ENCODE measurements at regions not wholly inside any gene's neighbourhood (a gene's known extent, or its start where the extent isn't known, plus 50 kb on each side); places are given as distances from the start of the nearest gene placed in this dataset.

GRCh38 chr18:73156117-73156516, 288.3 kb upstream of the NETO1 start:
- H3K4me1 ChIP-seq (ENCODE audit: control insufficient read depth, low read depth, low read length) = no peaks in the 10 kb centered on the region
- H3K27ac ChIP-seq (ENCODE audit: low read length) = no peak overlapping the region
- H3K9ac ChIP-seq (ENCODE audit: low read length) = no peak overlapping the region
- H3K36me3 ChIP-seq (ENCODE audit: control insufficient read depth, low read depth, low read length) = no peaks in the 10 kb centered on the region
- H3K4me3 ChIP-seq (ENCODE audit: low read length) = no peak overlapping the region
- no peaks in the 10 kb centered on the region for H3K27me3 ChIP-seq (ENCODE audit: control insufficient read depth, insufficient read depth, low read length)
- no peaks in the 10 kb centered on the region for H3K9me3 ChIP-seq (ENCODE audit: control insufficient read depth, low read depth, low read length)

DNA sequence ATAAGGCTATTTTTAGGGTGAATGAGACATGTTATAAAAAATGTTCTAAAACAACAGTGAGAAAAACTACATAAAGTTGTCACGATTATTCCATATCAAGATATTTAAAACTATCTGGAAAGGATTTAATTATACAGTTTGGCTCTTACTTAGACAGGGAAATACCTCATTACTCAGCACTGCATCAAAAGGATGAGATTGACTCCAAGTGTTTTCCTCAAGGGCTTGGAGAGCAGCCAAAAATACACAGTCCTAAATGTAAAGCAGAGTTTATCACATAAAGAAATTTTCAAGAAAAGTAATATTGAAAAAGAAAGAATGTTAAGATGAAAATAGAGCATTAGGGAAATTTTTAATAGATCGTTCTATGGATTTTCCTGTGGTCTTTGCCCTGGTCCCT, 285.5 kb upstream of the NETO1 start:
- no peak overlapping the region for H3K27ac ChIP-seq (ENCODE audit: low read length)
- H3K36me3 ChIP-seq (ENCODE audit: control insufficient read depth, low read depth, low read length) = no peaks in the 10 kb centered on the region
- no peak overlapping the region for H3K4me3 ChIP-seq (ENCODE audit: low read length)
- no peaks in the 10 kb centered on the region for H3K9me3 ChIP-seq (ENCODE audit: control insufficient read depth, low read depth, low read length)
- no peak overlapping the region for H3K9ac ChIP-seq (ENCODE audit: low read length)
- H3K4me1 ChIP-seq (ENCODE audit: control insufficient read depth, low read depth, low read length) = no peaks in the 10 kb centered on the region
- no peaks in the 10 kb centered on the region for H3K27me3 ChIP-seq (ENCODE audit: control insufficient read depth, insufficient read depth, low read length)

DNA sequence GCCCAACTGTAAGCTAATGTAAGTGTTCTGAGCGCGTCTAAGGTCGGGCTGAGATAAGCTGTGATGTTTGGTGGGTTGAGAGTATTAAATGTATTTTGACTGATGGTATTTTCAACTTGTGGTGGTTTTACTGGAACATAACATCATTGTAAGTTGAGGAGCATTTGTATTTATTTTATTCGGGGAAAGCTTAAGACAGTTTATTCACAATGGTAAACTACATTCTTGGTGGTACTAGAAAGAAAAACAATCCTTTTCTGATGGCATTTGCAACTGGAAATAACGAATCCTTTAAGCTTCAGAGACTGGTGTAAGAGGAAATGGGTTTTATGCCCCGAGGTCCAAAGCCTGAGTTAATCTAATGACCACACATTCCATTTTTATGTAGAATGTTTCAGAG, 283.3 kb upstream of the NETO1 start:
- Histone ChIP-seq H3K9me3 (ENCODE audit: control insufficient read depth, low read depth, low read length) (no peaks in the 10 kb centered on the region), H3K4me1 (ENCODE audit: control insufficient read depth, low read depth, low read length) (no peaks in the 10 kb centered on the region), H3K27ac (ENCODE audit: low read length) (no peak overlapping the region), H3K4me3 (ENCODE audit: low read length) (no peak overlapping the region), H3K9ac (ENCODE audit: low read length) (no peak overlapping the region), H3K27me3 (ENCODE audit: control insufficient read depth, insufficient read depth, low read length) (no peaks in the 10 kb centered on the region), H3K36me3 (ENCODE audit: control insufficient read depth, low read depth, low read length) (no peaks in the 10 kb centered on the region)

DNA sequence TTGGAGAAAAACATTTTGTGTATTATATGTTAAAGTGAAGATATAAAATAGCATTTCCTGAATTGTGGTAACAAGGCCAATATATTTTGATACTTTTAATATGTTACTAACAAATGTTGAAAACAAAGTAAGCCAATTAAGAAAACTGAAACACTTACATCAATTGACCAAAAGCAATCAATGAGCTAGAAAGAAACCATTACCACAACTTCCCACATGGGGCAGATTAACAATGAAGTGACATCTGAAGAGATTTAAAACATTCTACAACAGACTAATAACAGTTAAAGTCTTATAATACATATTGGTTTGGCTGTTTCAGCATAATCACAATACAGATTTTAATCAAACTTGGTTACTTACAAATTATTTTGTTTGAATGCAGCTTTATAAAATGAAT, 282.4 kb upstream of the NETO1 start:
- Histone ChIP-seq H3K27me3 (ENCODE audit: control insufficient read depth, insufficient read depth, low read length) (no peaks in the 10 kb centered on the region), H3K4me1 (ENCODE audit: control insufficient read depth, low read depth, low read length) (no peaks in the 10 kb centered on the region), H3K9me3 (ENCODE audit: control insufficient read depth, low read depth, low read length) (no peaks in the 10 kb centered on the region), H3K4me3 (ENCODE audit: low read length) (no peak overlapping the region), H3K36me3 (ENCODE audit: control insufficient read depth, low read depth, low read length) (no peaks in the 10 kb centered on the region), H3K9ac (ENCODE audit: low read length) (no peak overlapping the region), H3K27ac (ENCODE audit: low read length) (no peak overlapping the region)

DNA sequence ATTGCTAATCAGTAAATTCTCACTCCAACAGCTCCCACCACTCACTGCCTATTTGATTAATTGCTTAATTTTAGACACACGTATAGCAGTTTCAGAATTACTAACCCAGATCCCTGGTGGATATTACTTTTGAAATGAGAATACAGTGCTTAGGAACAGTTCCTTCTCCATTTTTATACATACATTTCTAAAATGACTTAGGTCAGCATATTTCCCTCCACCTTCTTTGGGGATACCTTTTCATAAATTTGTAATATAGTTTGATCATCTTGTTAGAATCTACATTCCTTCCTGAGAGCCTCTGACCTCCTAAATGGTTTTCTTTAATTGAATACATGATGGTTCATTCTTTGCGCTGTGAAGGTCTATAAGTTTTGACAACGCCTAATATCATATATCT, 279.8 kb upstream of the NETO1 start:
- H3K4me1 ChIP-seq (ENCODE audit: control insufficient read depth, low read depth, low read length) = no peaks in the 10 kb centered on the region
- no peak overlapping the region for H3K4me3 ChIP-seq (ENCODE audit: low read length)
- H3K9me3 ChIP-seq (ENCODE audit: control insufficient read depth, low read depth, low read length) = no peaks in the 10 kb centered on the region
- H3K36me3 ChIP-seq (ENCODE audit: control insufficient read depth, low read depth, low read length) = no peaks in the 10 kb centered on the region
- no peak overlapping the region for H3K27ac ChIP-seq (ENCODE audit: low read length)
- H3K9ac ChIP-seq (ENCODE audit: low read length) = no peak overlapping the region
- no peaks in the 10 kb centered on the region for H3K27me3 ChIP-seq (ENCODE audit: control insufficient read depth, insufficient read depth, low read length)

DNA sequence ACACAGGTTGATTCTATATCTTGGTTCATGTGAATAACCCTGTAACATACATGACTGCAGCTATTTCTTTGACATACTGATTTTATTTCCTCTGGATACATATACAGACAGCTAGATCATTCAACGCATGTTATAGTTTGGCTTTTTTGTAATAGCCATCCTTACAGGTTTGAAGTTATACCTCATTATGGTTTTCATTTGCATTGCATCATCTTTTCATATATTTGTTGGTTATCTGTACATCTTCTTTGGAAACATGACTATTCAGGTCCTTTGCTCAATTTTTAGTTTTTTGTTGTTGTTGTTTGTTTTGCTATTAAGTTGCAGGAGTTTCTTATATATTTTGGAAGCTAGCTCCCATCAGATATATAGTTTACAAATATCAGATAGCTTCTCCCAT, 276.2 kb upstream of the NETO1 start:
- no peaks in the 10 kb centered on the region for H3K9me3 ChIP-seq (ENCODE audit: control insufficient read depth, low read depth, low read length)
- no peaks in the 10 kb centered on the region for H3K36me3 ChIP-seq (ENCODE audit: control insufficient read depth, low read depth, low read length)
- no peaks in the 10 kb centered on the region for H3K27me3 ChIP-seq (ENCODE audit: control insufficient read depth, insufficient read depth, low read length)
- no peak overlapping the region for H3K9ac ChIP-seq (ENCODE audit: low read length)
- no peaks in the 10 kb centered on the region for H3K4me1 ChIP-seq (ENCODE audit: control insufficient read depth, low read depth, low read length)
- no peak overlapping the region for H3K27ac ChIP-seq (ENCODE audit: low read length)
- H3K4me3 ChIP-seq (ENCODE audit: low read length) = no peak overlapping the region

DNA sequence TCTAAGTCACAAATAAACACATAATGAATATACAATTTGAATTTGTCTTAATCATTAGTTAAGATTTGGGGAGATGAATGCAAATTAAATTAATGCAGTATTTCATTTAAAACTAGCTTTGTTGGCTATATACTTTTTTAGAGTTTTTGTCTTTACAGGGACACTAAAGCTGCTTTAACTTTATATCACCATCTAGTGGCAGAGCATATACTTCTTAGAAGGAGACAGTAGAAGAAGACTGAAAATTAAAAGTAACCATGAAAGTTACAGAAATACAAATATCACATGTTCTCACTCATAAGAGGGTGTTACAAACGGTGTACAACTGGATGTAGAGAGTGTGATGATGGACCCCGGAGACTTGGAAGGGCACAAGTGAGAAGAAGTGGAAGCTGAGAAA, 268.3 kb upstream of the NETO1 start:
- Histone ChIP-seq H3K4me1 (ENCODE audit: control insufficient read depth, low read depth, low read length) (no peaks in the 10 kb centered on the region), H3K9ac (ENCODE audit: low read length) (no peak overlapping the region), H3K4me3 (ENCODE audit: low read length) (no peak overlapping the region), H3K9me3 (ENCODE audit: control insufficient read depth, low read depth, low read length) (no peaks in the 10 kb centered on the region), H3K36me3 (ENCODE audit: control insufficient read depth, low read depth, low read length) (no peaks in the 10 kb centered on the region), H3K27ac (ENCODE audit: low read length) (no peak overlapping the region), H3K27me3 (ENCODE audit: control insufficient read depth, insufficient read depth, low read length) (no peaks in the 10 kb centered on the region)

DNA sequence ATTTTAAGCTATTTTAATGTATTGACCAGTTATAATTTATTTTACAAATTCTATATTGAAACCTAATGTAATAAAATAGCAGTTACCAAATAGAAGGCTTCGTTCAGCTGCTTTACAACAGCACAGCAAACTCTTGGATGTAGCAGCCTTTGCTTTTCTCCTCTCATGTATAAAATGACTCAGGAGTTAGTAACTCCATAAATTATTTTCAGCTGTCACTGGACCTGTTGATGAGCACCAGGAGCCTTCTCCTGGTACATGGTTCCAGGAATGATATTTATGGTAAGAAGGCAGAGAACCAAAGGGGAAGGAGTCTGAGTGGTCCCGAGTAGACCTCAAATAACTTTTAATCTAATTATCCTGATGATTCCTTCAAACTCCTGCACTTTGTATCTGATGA, 256.4 kb upstream of the NETO1 start:
- H3K9ac ChIP-seq (ENCODE audit: low read length) = no peak overlapping the region
- H3K36me3 ChIP-seq (ENCODE audit: control insufficient read depth, low read depth, low read length) = no peaks in the 10 kb centered on the region
- no peak overlapping the region for H3K4me3 ChIP-seq (ENCODE audit: low read length)
- H3K27ac ChIP-seq (ENCODE audit: low read length) = no peak overlapping the region
- no peaks in the 10 kb centered on the region for H3K27me3 ChIP-seq (ENCODE audit: control insufficient read depth, insufficient read depth, low read length)
- no peaks in the 10 kb centered on the region for H3K4me1 ChIP-seq (ENCODE audit: control insufficient read depth, low read depth, low read length)
- no peaks in the 10 kb centered on the region for H3K9me3 ChIP-seq (ENCODE audit: control insufficient read depth, low read depth, low read length)

- no peaks in the 10 kb centered on the region for H3K36me3 ChIP-seq (ENCODE audit: control insufficient read depth, low read depth, low read length)
- no peak overlapping the region for H3K27ac ChIP-seq (ENCODE audit: low read length)
- no peak overlapping the region for H3K4me3 ChIP-seq (ENCODE audit: low read length)
- H3K9ac ChIP-seq (ENCODE audit: low read length) = no peak overlapping the region
- H3K27me3 ChIP-seq (ENCODE audit: control insufficient read depth, insufficient read depth, low read length) = no peaks in the 10 kb centered on the region
- H3K4me1 ChIP-seq (ENCODE audit: control insufficient read depth, low read depth, low read length) = no peaks in the 10 kb centered on the region
- H3K9me3 ChIP-seq (ENCODE audit: control insufficient read depth, low read depth, low read length) = no peaks in the 10 kb centered on the region
These were observed 253.4 kb upstream of the NETO1 start for GRCh38 chr18:73121207-73121606.

DNA sequence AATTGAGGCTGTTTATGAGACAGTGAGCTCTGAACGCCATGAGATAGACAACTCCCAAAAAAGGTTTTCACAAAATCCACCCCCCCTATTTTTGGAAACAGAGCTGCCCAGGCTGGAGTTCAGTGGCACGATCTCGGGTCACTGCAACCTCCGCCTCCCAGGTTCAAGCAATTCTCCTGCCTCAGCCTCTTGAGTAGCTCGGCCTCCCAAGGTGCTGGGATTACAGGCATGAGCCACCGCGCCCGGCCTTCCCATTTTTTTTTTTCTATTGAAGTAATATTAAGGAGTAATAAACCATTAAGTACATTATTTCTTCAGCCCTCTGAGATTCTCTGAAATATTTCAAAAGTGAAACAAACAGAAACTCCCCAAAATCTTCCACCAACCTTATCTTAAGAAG, 252.8 kb upstream of the NETO1 start:
- Histone ChIP-seq H3K27ac (ENCODE audit: low read length) (no peak overlapping the region), H3K27me3 (ENCODE audit: control insufficient read depth, insufficient read depth, low read length) (no peaks in the 10 kb centered on the region), H3K9ac (ENCODE audit: low read length) (no peak overlapping the region), H3K9me3 (ENCODE audit: control insufficient read depth, low read depth, low read length) (no peaks in the 10 kb centered on the region), H3K4me1 (ENCODE audit: control insufficient read depth, low read depth, low read length) (no peaks in the 10 kb centered on the region), H3K36me3 (ENCODE audit: control insufficient read depth, low read depth, low read length) (no peaks in the 10 kb centered on the region), H3K4me3 (ENCODE audit: low read length) (no peak overlapping the region)

DNA sequence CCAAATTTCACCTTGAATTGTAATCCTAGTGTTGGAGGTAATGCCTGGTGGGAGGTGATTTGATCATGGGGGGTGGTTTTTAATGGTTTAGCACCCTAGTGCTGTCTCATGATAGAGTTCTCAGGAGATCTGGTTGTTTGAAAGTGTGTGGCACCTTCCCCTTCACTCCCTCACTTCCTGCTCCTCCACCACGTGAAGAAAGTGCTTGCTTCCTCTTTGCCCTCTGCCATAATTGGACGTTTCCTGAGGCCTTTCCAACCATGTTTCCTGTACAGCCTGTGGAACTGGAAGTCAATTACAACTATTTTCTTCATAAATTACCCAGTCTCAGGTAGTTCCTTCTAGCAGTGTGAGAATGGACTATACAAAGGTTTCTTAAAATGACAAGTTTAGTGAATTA, 251.8 kb upstream of the NETO1 start:
- Histone ChIP-seq H3K4me1 (ENCODE audit: control insufficient read depth, low read depth, low read length) (no peaks in the 10 kb centered on the region), H3K9me3 (ENCODE audit: control insufficient read depth, low read depth, low read length) (no peaks in the 10 kb centered on the region), H3K27me3 (ENCODE audit: control insufficient read depth, insufficient read depth, low read length) (no peaks in the 10 kb centered on the region), H3K36me3 (ENCODE audit: control insufficient read depth, low read depth, low read length) (no peaks in the 10 kb centered on the region), H3K4me3 (ENCODE audit: low read length) (no peak overlapping the region), H3K27ac (ENCODE audit: low read length) (no peak overlapping the region), H3K9ac (ENCODE audit: low read length) (no peak overlapping the region)

- no peak overlapping the region for H3K27ac ChIP-seq (ENCODE audit: low read length)
These were observed 250.5 kb upstream of the NETO1 start for GRCh38 chr18:73118121-73118816.

More at GRCh38 chr18:73118121-73118816, 250.5 kb upstream of the NETO1 start:
- no peaks in the 10 kb centered on the region for H3K36me3 ChIP-seq (ENCODE audit: control insufficient read depth, low read depth, low read length)
- H3K4me1 ChIP-seq (ENCODE audit: control insufficient read depth, low read depth, low read length) = no peaks in the 10 kb centered on the region
- no peak overlapping the region for H3K4me3 ChIP-seq (ENCODE audit: low read length)
- H3K9ac ChIP-seq (ENCODE audit: low read length) = no peak overlapping the region
- no peaks in the 10 kb centered on the region for H3K27me3 ChIP-seq (ENCODE audit: control insufficient read depth, insufficient read depth, low read length)
- H3K9me3 ChIP-seq (ENCODE audit: control insufficient read depth, low read depth, low read length) = no peaks in the 10 kb centered on the region
